Mesenchymal stem cell (in vitro differentiated cells and primary cell): ENCODE measurements at regions not wholly inside any gene's neighbourhood (a gene's known extent, or its start where the extent isn't known, plus 50 kb on each side); places are given as distances from the start of the nearest gene placed in this dataset.

Experiments
- DNase-seq: peaks from one replicate; pipeline ENCODE4 v3.0.0-alpha.2; 2013
- H2AFZ ChIP-seq: one replicate; pipeline ENCODE4 v1.6.1; 2013; ENCODE audit warnings: low read depth, mild to moderate bottlenecking, control low read depth, inconsistent platforms, low read length, moderate library complexity
- H2AK5ac ChIP-seq: 2 replicates; pipeline ENCODE4 v1.6.1; 2013; ENCODE audit warnings: low read length, moderate library complexity, mild to moderate bottlenecking, inconsistent platforms; ENCODE audit not compliant: severe bottlenecking
- H2BK120ac ChIP-seq: one replicate; pipeline ENCODE4 v1.6.1; 2013; ENCODE audit warnings: low read depth, mild to moderate bottlenecking, inconsistent platforms, low read length, moderate library complexity
- H2BK12ac ChIP-seq, 2 experiments: one replicate each; pipeline ENCODE4 v1.6.1; 2013; ENCODE audit warnings: inconsistent platforms in 2 of 2, low read length in 2 of 2, mild to moderate bottlenecking in 2 of 2, moderate library complexity in 2 of 2, control low read depth in 1 of 2
- H2BK15ac ChIP-seq: one replicate; pipeline ENCODE4 v1.6.1; 2013; ENCODE audit warnings: mild to moderate bottlenecking, low read depth, inconsistent platforms; ENCODE audit not compliant: poor library complexity, severe bottlenecking
- H2BK5ac ChIP-seq: 2 replicates; pipeline ENCODE4 v1.6.1; 2013; ENCODE audit warnings: low read depth, mild to moderate bottlenecking, low read length, control low read depth, inconsistent platforms; ENCODE audit not compliant: poor library complexity, severe bottlenecking
- H3K14ac ChIP-seq, 2 experiments: one replicate each; pipeline ENCODE4 v1.6.1; 2013; ENCODE audit warnings: inconsistent platforms in 2 of 2, low read length in 2 of 2, control low read depth in 1 of 2, mild to moderate bottlenecking in 1 of 2, moderate library complexity in 1 of 2
- H3K18ac ChIP-seq, 2 experiments: one replicate each; pipeline ENCODE4 v1.6.1; 2013; ENCODE audit warnings: inconsistent platforms in 2 of 2, low read length in 2 of 2, control low read depth in 1 of 2, low read depth in 1 of 2, mild to moderate bottlenecking in 1 of 2
- H3K23ac ChIP-seq, 2 experiments: one replicate each; pipeline ENCODE4 v1.6.1; 2013; ENCODE audit warnings: inconsistent platforms in 2 of 2, low read length in 2 of 2, mild to moderate bottlenecking in 2 of 2, moderate library complexity in 2 of 2, control low read depth in 1 of 2
- H3K27ac ChIP-seq: 2 replicates; pipeline ENCODE4 v1.5.1; 2013; ENCODE audit warnings: mild to moderate bottlenecking, moderate library complexity, low read length, control low read depth, inconsistent platforms; ENCODE audit not compliant: poor library complexity, severe bottlenecking
- H3K27me3 ChIP-seq, 2 experiments: 2 replicates each; pipeline versions ENCODE4 v1.6.1 to v1.7.0; 2013; ENCODE audit warnings: low read length in 2 of 2, mild to moderate bottlenecking in 2 of 2, moderate library complexity in 2 of 2, control low read depth in 1 of 2, inconsistent platforms in 1 of 2; ENCODE audit not compliant: control insufficient read depth in 1 of 2, insufficient read depth in 1 of 2
- H3K36me3 ChIP-seq, 2 experiments: 2 replicates each; pipeline versions ENCODE4 v1.6.1 to v1.7.0; 2013; ENCODE audit warnings: low read length in 2 of 2, control low read depth in 1 of 2, inconsistent platforms in 1 of 2, low read depth in 1 of 2, mild to moderate bottlenecking in 1 of 2; ENCODE audit not compliant: insufficient read depth in 2 of 2, control insufficient read depth in 1 of 2
- H3K4ac ChIP-seq, 2 experiments: one replicate each; pipeline ENCODE4 v1.6.1; 2013; ENCODE audit warnings: inconsistent platforms in 2 of 2, low read length in 2 of 2, mild to moderate bottlenecking in 2 of 2, moderate library complexity in 2 of 2, control low read depth in 1 of 2, low read depth in 1 of 2
- H3K4me1 ChIP-seq: 2 replicates; pipeline ENCODE4 v1.6.1; 2013; ENCODE audit warnings: low read depth, low read length, control low read depth; ENCODE audit not compliant: control insufficient read depth, insufficient read depth
- H3K4me2 ChIP-seq: 2 replicates; pipeline ENCODE4 v1.6.1; 2013; ENCODE audit warnings: low read length, mild to moderate bottlenecking, inconsistent platforms; ENCODE audit not compliant: poor library complexity, severe bottlenecking
- H3K4me3 ChIP-seq, 2 experiments: 2 replicates each; pipeline versions ENCODE4 v1.5.1 to v1.7.0; 2013; ENCODE audit warnings: low read length in 2 of 2, mild to moderate bottlenecking in 2 of 2, control low read depth in 1 of 2, low read depth in 1 of 2; ENCODE audit not compliant: insufficient read depth in 1 of 2
- H3K79me1 ChIP-seq: replicated peaks from 2 replicates; pipeline ENCODE4 v1.6.1; 2013; ENCODE audit warnings: mild to moderate bottlenecking, control low read depth, low read length, inconsistent platforms; ENCODE audit not compliant: poor library complexity, severe bottlenecking
- H3K9ac ChIP-seq: 2 replicates; pipeline ENCODE4 v1.7.0; 2013; ENCODE audit warnings: mild to moderate bottlenecking, low read length, moderate library complexity
- H3K9me3 ChIP-seq: 2 replicates; pipeline ENCODE4 v1.7.0; 2013; ENCODE audit warnings: mild to moderate bottlenecking, low read length; ENCODE audit not compliant: control insufficient read depth
- H4K8ac ChIP-seq: one replicate; pipeline ENCODE4 v1.6.1; 2013; ENCODE audit warnings: inconsistent platforms, mild to moderate bottlenecking, low read length, moderate library complexity
- H4K91ac ChIP-seq: one replicate; pipeline ENCODE4 v1.6.1; 2013; ENCODE audit warnings: mild to moderate bottlenecking, low read length, inconsistent platforms
- WGBS: methylation state at CpG from one replicate; pipeline ENCODE4 v1.1.7; 2013; ENCODE audit warnings: mixed read lengths; 5-methylcytosine and 5-hydroxymethylcytosine counted together

DNA sequence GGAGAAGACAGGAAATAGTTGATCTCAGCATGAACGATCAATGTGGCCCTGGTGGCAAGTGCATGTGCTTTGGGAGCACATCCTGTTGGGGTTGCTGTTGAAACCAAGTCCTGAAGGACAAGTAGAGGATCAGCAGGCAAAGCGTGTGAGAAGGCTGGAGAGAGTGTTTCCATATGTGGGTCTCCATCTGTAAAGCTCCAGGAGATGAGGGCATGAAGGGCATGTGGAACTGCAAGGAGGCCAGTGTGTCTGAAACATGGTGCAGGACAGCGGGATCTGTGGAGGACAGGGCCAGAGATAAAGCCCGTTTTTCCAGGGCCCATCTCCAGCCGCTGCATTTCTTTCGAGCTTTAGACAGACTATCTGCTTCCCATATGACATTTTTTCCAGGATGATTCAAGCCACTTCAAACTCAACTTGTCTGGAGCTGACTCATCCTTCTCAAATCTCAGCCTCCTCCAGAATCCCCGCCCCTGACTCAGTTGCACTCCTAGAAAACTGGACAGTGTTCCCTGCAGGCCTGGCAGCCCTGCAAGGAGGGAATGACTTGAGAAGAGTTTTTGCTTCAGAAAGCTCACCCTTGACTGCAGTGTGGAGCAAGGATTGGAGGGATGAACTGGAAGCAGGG lies 226.1 kb downstream of the VAPA start:
- no peak overlapping the region for H3K14ac ChIP-seq
- no peak overlapping the region for H3K27ac ChIP-seq
- H3K27me3 ChIP-seq = no peaks in the 10 kb centered on the region
- peak overlapping the region; percentile 96 to 98 for H3K4ac ChIP-seq
- peak overlapping the region; percentile 100 for H4K91ac ChIP-seq
- peaks cover 12% of the 10 kb centered on the region for H3K4me1 ChIP-seq
- peak overlapping the region; percentile 95 for H4K8ac ChIP-seq
- WGBS = 11% methylated on average over 6 of the region's 7 CpGs
- no peaks in the 10 kb centered on the region for H3K9me3 ChIP-seq
- H3K4me2 ChIP-seq = no peak overlapping the region
- H3K23ac ChIP-seq = no peak overlapping the region
- no peaks in the 10 kb centered on the region for H3K79me1 ChIP-seq
- H2BK120ac ChIP-seq = peak overlapping the region; percentile 97
- peak; percentile 93 for DNase-seq
- H3K36me3 ChIP-seq = no peaks in the 10 kb centered on the region
- no peak overlapping the region for H2AK5ac ChIP-seq
- peak overlapping the region in 1 of 2 experiments; percentile 42 for H3K4me3 ChIP-seq
- no peak overlapping the region for H2BK5ac ChIP-seq
- peak overlapping the region; percentile 3 for H2BK15ac ChIP-seq
- H3K9ac ChIP-seq = peak overlapping the region; percentile 23
- H2AFZ ChIP-seq = no peak overlapping the region
- peak overlapping the region; percentile 94 to 99 for H2BK12ac ChIP-seq
- H3K18ac ChIP-seq = peak overlapping the region; percentile 92 to 97

DNA sequence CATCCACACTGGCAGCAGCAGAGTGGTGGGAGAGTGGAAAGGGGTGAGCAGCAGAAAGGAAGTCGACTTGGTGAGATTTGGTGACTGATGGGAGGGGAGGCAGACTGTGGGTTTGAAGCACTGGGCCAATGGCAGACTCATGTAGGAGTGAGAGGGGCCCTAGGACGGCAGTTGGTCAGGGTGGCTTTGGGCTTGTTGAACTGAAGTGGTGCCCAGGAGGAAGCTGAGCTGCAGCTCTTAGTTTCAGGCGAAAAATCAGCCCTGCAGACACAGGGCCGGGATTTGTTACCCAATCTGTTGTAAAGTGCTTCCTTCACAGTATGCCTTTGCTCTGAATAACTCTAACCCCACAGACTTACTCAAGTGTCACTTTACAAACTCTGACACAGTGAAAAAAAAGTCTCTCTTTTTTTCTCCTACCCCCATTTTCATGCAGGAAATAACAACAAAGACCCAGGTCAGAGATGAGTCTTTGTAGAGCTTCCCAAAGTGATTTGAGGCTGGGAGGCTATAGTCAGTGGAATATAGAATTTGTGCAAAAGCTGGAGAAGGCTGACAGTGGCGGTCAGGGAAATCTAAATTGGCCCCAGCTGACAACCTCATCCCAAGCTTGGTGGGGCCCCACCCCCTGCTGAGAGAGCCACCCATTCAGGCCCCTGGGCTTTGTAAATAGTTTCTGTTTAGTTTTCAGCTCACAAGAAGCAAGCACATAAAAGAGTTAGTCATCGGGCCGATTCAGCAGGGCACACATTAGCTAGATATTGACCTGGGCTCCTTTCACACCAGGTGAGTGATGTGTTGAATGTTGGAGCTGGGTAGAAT lies 226.9 kb downstream of the VAPA start:
- 16% methylated on average over 7 of the region's 7 CpGs for WGBS
- Histone ChIP-seq H2AK5ac (no peak overlapping the region), H3K4me2 (no peak overlapping the region), H3K4ac (peak overlapping the region; percentile 96 to 98), H3K27me3 (no peaks in the 10 kb centered on the region), H3K4me1 (peaks cover 12% of the 10 kb centered on the region), H3K36me3 (no peaks in the 10 kb centered on the region), H2BK120ac (peak overlapping the region; percentile 97), H3K79me1 (no peaks in the 10 kb centered on the region), H4K91ac (peak overlapping the region; percentile 100), H2BK12ac (peak overlapping the region; percentile 92 to 99), H3K14ac (peak overlapping the region in 1 of 2 experiments; percentile 80), H3K27ac (no peak overlapping the region), H3K9me3 (no peaks in the 10 kb centered on the region), H2BK5ac (no peak overlapping the region), H3K23ac (no peak overlapping the region), H3K9ac (no peak overlapping the region), H2AFZ (no peak overlapping the region), H3K4me3 (peak overlapping the region in 1 of 2 experiments; percentile 42), H2BK15ac (peak overlapping the region; percentile 29), H4K8ac (peak overlapping the region; percentile 95), H3K18ac (peak overlapping the region; percentile 92 to 97)
- DNase-seq = peak; percentile 88

DNA sequence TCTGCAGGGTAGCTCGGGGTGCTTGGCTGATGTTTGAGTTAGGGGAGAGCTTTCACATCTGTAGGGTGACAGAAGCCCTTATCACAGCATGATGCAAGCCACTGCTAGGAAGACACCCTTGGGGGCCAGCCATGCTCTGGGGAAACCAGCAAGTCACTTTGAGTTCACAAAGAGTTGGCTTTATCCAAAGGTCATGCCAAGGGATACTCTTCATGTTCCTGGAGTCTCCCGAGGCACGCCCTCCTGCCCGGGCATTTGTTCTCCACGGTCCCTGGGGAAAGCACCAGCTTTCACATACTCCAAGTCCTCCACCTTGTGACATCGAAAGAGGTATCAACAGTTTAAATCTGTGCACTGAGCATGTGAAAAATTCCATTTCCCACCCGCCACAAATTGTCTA lies 227.7 kb downstream of the VAPA start:
- Histone ChIP-seq H2BK120ac (peak overlapping the region; percentile 74), H3K27ac (no peak overlapping the region), H3K79me1 (no peaks in the 10 kb centered on the region), H2AK5ac (no peak overlapping the region), H3K4me1 (peaks cover 12% of the 10 kb centered on the region), H2BK15ac (no peak overlapping the region), H4K91ac (peak overlapping the region; percentile 84), H3K36me3 (no peaks in the 10 kb centered on the region), H2BK5ac (no peak overlapping the region), H3K9me3 (no peaks in the 10 kb centered on the region), H2AFZ (no peak overlapping the region), H3K18ac (peak overlapping the region; percentile 26 to 46), H3K9ac (no peak overlapping the region), H3K23ac (no peak overlapping the region), H3K27me3 (no peaks in the 10 kb centered on the region), H4K8ac (peak overlapping the region; percentile 19), H3K4me2 (no peak overlapping the region), H3K4ac (peak overlapping the region; percentile 86 to 92), H3K4me3 (no peak overlapping the region), H3K14ac (peak overlapping the region in 1 of 2 experiments; percentile 26), H2BK12ac (peak overlapping the region; percentile 69 to 79)
- 93% methylated on average over 6 of the region's 7 CpGs for WGBS
- DNase-seq = no peak

DNA sequence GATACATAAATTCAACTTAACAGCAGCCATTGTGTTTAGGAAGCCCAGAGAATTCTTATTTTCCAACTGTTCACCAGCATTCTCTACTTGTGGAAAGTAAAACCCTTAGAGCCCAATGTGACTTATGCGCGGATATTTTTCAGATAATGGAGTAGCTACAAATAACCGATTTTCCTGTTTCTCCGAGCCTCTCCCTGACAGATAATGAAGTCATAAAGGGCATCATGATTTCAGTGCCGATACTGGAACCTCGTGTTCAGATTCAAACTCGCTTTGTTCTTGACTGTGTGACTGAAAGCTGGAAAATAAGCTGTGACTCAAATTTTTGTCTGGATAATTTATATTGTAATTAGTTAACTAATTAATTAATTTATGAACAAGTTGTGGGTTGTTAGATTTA lies 228.2 kb downstream of the VAPA start:
- H3K27me3 ChIP-seq = no peaks in the 10 kb centered on the region
- H3K4me2 ChIP-seq = no peak overlapping the region
- peaks cover 12% of the 10 kb centered on the region for H3K4me1 ChIP-seq
- WGBS = 88% methylated on average over 6 of the region's 7 CpGs
- no peak overlapping the region for H2BK120ac ChIP-seq
- no peaks in the 10 kb centered on the region for H3K79me1 ChIP-seq
- no peak overlapping the region for H3K9ac ChIP-seq
- no peak overlapping the region for H3K27ac ChIP-seq
- H2AK5ac ChIP-seq = no peak overlapping the region
- no peaks in the 10 kb centered on the region for H3K36me3 ChIP-seq
- H2BK12ac ChIP-seq = no peak overlapping the region
- H4K8ac ChIP-seq = no peak overlapping the region
- H3K23ac ChIP-seq = no peak overlapping the region
- no peak overlapping the region for H2BK15ac ChIP-seq
- no peak overlapping the region for H2AFZ ChIP-seq
- no peak overlapping the region for H2BK5ac ChIP-seq
- H4K91ac ChIP-seq = no peak overlapping the region
- no peak for DNase-seq
- H3K9me3 ChIP-seq = no peaks in the 10 kb centered on the region
- no peak overlapping the region for H3K14ac ChIP-seq
- no peak overlapping the region for H3K18ac ChIP-seq
- no peak overlapping the region for H3K4me3 ChIP-seq
- H3K4ac ChIP-seq = no peak overlapping the region
